ENCODE measurements at regions not wholly inside any gene's neighbourhood (a gene's known extent, or its start where the extent isn't known, plus 50 kb on each side); places are given as distances from the start of the nearest gene placed in this dataset.

- no peak for DNase-seq
Measured at GRCh38 chr12:38139456-38139855, 177.1 kb upstream of the ALG10B start.

DNA sequence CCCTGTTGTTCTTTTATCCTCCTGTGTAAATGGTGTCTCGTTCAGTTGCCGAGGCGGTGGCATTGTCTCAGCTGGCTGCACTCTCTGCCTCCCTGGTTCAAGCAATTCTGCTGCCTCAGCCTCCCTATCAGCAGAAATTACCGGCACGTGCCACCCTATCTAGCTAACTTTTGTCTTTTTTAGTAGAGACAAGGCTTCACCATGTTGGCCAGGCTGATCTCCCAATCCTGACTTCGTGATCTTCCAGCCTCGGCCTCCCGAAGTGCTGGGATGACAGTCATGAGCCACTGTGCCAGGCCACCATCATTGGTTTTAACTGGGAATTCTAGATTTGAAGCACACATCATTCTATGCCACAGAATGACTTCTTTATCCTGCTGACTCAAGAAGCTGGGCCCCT lies 175.3 kb upstream of the ALG10B start:
- DNase-seq = no peak

DNA sequence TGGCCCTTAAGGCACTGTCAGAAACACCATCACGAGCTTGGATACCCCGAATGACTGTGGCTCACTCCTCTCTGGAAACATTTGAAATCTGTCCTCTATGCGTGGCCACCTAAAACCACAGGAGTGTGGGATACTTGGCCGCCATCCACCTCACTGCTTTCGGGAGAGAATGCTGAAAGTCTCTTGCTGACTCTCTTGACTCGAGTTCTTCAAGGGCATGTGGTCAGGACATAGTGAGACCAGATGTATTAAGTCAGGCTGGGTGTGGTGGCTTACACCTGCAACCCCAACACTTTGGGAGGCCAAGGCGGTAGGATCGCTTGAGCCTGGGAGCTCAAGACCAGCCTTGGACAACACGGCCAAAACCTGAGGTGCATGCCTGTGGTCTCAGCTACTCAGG lies 174.7 kb upstream of the ALG10B start:
- DNase-seq = no peak

DNA sequence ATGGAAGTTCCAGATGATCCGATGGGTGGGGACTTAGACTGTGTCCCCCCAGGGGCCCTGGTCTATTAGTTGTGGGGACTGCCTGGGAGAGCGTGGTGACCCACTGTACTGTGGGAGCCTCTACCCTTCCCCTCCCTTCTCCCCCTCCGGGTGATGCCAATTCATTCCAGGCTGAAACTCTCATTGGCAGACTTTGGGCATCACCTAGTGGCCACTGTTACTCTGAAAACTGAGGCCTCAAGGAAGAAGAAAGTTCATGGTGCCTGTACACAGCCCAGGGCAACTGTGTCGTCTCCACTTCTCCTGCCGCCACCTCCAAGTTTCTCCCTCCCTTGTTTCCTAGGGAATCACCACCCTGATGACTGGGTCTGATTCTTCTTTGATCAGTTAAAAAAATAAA lies 173.6 kb upstream of the ALG10B start:
- DNase-seq = no peak

- DNase-seq = no peak
Measured at GRCh38 chr12:38144049-38144448, 172.5 kb upstream of the ALG10B start.

DNA sequence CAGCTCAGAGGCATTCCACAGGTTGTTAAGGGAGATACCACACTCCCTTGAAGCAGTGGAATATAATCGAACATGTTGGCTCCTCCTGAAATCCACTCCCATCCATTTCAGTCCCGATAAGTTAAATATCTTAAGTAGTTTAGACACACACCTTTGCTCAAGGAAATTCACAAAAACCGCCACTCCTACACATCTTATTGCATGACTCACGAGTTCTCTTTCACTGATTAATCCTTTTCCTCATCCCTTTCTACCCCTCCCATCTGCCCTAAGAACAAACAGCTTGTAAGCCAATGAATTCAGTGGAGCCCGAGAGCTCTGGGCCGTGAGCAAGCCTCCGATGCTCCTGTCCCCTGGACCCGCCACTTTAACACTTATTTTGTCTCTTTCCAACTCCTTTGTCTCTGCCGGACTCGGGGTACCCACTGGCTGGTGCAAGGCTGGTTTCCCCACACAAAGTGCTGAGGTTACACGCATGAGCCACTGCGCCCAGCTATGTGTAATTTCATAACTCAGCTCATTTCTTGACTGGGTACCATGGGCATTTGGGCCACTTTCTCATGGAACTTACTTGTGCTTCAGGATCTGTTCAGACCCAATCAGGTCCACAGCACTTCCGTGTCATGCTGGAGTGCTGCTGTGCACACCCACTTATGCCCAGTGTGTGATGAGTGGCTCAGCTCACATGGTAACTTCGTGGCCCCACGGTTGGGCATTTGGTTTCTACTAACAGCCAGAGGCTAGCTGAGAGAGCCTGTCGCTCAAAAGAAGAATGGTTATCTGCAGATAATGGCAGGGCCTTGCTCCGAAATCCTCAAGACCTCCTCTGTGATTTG lies 171.8 kb upstream of the ALG10B start:
- DNase-seq = no peak

- no peak for DNase-seq
Measured at GRCh38 chr12:38149395-38150073, 167.0 kb upstream of the ALG10B start.

DNA sequence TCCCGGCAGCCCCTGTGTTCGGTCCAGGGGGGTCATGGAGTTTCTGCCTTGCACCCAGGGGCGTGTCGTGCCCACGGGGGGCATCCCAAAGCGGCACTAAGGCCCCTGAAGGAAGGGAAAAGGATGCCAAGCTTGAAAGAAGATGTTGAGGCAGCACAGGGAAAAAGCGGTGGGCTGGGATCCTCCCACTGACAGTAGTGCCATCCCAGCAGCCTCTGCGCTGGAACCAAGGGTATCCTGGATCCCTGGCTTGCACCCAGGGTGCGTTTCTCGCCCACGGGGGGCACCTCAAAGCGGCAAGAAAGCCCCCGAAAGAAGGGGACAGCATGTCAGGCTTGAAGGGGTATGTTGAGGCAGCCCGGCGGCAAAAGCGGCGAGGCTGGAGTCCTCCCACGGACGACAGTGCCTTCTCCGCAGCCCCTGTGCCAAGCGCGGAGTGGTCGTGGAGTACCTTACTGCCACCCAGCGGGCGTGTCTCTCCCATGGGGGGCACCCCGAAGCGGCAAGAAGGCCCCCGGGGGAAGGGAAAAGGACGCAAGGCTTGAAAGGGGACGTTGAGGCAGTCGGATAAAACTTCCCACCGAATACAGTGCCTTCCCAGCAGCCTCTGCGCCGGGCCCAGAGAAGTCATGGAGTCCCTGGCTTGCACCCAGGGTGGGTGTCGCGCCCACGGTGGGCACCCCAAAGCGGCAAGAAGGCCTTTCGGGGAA lies 164.4 kb upstream of the ALG10B start:
- no peak for DNase-seq

DNA sequence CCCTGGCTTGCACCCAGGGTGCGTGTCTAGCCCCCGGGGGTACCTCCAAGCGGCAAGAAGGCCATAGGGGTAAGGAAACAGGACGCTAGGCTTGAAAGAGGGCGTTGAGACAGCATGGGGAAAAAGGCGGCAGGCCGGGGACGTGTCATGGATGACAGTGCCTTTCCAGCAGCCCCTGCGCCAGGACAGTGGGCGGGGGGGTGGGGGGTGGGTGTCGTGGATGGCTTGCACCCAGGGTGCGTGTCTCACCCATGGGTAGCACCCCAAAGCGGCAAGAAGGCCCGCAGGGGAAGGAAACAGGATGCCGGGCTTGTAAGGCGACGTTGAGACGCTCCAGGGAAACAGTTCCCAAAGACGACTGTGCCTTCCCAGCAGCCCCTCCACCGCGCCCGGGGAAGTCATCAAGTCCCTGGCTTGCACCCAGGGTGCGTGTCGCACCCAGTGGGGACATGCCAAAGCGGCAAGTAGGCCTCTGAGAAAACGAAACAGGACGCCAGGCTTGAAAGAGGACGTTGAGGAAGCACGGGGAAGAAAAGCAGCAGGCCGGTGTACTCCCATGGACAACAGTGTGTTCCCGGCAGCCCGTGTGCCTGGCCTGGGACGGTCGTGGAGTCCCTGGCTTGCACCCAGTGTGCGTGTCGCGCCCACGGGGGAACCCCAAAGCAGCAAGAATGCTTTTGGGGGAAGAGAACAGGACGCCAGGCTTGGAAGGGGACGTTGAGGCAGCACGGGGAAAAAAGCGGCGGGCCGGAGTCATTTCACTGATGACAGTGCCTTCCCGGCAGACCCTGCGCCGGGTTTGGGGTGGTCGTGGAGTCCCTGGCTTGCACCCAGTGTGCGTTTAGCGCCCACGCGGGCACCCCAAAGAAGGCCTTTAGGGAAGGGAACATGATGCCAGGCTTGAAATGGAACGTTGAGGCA lies 163.5 kb upstream of the ALG10B start:
- no peak for DNase-seq

DNA sequence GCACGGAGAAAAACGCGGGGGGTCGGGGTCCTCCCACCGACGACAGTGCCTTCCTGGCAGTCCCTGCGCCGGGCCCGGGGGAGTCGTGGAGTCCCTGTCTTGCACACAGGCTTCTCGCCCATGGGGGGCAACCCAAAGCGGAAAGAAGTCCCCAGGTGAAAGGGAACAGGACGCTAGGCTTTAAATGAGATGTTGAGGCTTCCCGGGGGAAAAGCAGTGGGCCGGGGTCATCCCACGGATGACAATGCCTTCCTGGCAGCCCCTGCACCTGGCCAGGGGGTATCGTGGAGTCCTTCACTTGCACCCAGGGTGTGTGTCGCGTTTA lies 162.9 kb upstream of the ALG10B start:
- DNase-seq = no peak

DNA sequence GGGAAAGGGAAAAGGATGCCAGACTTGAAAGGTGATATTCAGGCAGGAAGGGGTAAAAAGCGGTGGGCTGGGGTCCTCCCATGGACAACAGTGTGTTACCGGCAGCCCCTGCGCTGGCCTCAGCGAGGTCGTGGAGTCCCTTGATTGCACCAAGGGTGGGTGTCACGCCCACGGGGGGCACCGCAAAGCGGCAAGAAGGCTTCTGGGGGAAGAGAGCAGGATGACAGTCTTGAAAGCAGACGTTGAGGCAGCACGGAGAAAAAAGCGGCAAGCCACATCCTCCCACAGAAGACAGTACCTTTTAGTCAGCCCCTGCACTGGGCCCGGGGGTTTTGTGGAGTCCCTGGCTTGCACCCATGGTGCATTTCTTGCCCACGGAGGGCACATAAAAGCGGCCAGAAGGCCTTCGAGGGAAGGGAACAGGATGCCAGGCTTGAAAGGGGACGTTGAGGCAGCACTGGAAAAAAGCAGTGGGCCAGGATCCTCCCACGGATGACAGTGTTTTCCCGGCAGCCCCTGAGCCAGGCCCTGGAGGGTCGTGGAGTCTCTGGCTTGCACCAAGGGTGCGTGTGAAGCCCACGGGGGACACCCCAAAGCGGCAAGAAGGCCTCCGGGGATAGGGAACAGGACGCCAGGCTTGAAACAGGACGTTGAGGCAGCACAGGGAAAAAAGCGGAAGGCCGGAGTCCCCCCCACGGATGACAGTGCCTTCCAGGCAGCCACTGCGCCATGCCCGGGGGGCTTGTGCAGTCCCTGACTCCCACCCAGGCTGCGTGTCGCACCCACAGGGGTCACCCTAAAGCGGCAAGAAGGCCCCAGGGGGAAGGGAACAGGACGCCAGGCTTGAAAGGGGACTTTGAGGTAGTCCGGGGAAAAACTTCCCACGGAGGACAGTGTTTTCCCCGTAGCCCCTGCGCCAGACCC lies 162.2 kb upstream of the ALG10B start:
- no peak for DNase-seq

- DNase-seq = no peak
Measured at GRCh38 chr12:38155020-38155395, 161.6 kb upstream of the ALG10B start.

DNA sequence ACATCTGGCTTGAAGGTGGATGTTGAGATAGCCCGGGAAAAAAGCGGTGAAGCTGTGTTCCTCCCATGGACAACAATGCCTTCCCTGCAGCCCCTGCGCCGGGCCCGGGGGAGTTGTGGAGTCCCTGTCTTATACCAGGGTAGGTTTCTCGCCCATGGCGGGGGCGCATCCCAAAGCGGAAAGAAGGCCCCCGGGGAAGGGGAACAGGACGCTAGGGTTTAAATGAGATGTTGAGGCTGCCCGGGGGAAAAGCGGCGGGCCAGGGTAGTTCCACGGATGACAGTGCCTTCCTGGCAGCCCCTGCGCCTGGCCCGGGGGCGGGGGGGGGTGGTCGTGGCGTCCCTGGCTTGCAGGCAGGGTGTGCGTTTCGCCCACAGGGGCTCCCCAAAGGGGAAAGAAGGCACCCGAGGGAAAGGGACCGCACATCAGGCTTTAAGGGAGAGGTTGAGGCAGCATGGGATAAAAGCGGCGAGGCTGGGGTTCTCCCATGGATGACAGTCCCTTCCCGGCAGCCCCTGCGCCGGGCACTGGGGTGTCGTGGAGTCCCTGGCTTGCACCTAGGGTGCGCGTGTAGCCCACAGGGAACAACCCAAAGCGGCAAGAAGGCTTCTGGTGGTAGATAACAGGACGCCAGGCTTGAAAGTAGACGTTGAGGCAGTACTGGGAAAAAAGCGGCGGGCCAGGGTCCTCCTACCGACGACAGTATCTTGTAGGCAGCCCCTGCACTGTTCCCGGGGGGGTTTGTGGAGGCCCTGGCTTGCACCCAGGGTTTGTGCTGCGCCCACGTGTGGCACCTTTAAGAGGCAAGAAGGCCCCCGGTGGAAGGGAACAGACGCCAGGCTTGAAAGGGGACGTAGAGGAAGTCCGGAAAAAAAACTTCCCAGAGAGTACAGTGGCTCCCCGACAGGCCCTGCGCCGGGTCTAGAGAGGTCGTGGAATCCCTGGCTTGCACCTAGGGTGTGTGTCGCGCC lies 160.8 kb upstream of the ALG10B start:
- no peak for DNase-seq

DNA sequence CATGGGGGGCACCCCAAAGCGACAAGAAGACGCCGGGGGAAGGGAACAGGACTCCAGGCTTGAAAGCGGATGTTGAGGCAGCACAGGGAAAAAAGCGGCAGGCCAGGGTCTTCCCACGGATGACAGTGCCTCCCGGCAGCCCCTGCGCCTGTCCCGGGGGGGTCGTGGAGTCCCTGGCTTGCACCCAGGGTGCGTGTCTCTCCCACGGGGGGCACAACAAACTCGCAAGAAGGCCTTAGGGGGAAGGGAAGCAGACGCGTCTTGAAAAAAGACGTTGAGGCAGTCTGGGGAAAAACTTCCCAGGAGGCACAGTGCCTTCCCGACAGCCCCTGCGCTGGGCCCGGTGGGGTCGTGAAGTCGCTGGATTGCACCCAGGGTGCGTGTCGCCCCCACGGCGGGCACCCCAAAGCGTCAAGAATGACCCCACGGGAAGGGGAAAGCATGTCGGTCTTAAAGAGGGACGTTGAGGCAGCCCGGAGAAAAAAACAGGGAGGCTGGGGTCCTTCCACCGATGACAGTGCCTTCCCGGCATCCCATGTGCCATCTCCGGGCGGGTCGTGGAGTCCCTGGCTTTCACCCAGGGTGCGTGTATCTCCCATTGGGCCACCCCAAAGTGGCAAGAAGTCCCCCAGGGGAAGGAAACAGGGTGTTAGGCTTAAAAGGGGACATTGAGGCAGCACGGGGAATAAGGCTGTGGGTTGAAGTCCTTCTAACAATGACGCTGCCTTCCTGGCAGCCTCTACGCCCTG lies 159.9 kb upstream of the ALG10B start:
- DNase-seq = no peak

DNA sequence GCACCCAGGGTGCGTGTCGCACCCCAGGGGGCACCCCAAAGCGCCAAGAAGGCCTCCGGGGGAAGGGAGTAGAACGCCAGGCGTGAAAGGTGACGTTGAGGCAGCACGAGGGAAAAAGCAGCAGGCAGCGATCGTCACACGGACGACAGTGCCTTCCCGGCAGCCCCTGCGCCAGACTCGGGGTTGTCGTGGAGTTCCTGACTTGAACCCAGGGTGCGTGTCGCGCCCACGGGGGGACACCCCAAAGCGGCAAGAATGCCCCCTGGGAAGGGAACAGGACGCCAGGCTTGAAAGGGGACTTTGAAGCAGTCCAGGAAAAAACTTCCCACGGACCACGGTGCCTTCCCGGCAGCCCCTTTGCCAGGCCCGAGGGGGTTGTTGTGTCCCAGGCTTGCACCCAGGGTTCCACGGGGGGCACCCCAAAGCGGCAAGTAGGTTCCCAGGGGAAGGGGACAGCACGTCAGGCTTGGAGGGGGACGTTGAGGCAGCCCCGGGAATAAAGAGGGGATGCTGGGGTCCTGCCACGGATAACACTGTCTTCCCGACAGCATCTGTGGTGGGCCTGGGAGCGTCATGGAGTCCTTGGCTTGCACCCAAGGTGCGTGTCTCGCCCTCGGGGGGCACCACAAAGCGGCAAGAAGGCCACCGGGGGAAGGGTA lies 159.2 kb upstream of the ALG10B start:
- DNase-seq = no peak

DNA sequence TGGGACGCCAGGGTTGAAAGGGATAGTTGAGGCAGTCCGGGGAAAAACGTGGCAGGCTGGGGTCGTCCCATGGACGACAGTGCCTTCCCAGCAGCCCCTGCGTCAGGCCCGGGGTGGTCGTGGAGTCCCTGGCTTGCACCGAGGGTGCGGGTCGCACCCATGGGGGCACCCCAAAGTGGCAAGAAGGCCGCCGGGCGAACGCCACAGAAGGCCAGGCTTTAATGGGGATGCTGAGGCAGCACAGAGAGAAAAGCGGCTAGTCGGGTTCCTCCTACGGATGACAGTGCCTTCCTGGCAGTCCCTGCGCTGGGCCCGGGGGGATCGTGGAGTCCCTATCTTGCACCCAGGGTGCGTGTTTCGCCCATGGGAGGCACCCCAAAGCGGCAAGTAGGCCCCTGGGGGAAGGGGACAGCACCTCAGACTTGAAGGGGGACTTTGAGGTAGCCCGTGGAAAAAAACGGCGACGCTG lies 158.6 kb upstream of the ALG10B start:
- DNase-seq = no peak

DNA sequence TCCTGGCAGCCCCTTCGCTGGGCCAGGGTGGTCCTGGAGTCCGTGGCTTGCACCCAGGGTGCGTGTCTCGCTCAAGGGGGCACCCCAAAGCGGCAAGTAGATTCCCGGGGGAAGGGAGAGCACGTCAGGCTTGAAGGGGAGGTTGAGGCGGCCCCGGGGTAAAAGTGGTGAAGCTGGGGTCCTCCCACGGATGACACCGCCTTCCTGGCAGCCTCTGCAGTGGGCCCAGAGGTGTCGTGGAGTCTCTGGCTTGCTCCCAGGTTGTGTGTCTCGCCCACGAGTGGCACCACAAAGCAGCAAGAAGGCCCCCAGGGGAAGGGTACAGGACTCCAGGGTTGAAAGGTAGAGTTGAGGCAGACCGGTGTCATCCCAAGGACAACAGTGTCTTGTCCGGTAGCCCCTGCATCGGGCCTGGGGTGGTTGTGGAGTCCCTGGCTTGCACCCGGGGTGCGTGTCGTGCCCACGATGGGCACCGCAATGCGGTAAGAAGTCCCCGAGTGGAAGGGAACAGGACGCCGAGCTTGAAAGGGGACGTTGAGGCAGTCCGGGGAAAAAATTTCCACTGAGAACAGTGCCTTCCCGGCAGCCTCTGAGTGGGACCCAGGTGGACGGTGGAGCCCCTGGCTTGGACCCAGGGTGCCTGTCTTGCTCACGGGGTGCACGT lies 158.0 kb upstream of the ALG10B start:
- no peak for DNase-seq

- no peak for DNase-seq
Measured at GRCh38 chr12:38159092-38159551, 157.5 kb upstream of the ALG10B start.

All from NCI-H2171 (cell line).